ENCODE measurements at regions not wholly inside any gene's neighbourhood (a gene's known extent, or its start where the extent isn't known, plus 50 kb on each side); places are given as distances from the start of the nearest gene placed in this dataset.
A peak's percentile ranks its signal among the peaks of the same experiment; 100 is the strongest.

DNA sequence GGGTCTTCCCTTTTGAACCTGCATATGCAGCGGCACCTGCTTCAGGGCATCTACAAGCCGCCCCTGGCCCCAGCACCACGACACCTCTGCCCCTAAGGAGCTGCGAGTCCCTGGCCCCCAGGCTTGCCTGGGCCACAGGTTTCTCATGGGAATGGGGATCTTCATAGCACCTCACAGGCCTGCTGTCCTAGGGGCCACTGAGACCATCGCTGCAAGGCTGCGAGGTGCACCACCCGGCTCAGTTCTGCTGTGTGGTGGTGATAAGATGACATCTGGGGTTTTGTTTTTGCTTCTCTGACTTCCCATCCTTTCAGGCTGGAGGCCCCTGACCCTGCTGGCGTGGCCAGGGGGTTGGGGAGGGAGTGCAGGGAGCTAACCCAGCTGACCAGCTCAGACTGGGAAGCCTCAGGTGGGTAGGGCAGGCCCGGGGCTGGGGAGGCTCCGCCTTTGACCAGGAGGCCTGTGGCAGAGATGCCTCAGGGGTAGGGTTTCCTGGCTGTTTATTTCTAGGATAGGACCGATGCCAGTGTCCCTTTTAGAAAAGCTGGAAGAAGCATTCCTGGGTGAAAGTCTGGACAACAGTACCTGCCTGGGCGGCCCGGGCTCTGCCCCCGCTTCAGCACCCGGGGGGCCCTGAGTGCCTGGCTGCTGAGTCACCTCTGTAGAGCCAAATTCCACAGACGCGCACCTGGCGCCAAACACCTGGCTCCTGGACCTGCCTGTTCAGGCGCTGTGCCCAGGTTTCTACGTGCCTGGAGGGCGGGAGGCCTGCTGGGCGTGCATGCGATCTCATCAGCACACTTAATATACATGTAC is 264.7 kb downstream of the DLL1 start:
- TF ChIP-seq, protein P1, sequence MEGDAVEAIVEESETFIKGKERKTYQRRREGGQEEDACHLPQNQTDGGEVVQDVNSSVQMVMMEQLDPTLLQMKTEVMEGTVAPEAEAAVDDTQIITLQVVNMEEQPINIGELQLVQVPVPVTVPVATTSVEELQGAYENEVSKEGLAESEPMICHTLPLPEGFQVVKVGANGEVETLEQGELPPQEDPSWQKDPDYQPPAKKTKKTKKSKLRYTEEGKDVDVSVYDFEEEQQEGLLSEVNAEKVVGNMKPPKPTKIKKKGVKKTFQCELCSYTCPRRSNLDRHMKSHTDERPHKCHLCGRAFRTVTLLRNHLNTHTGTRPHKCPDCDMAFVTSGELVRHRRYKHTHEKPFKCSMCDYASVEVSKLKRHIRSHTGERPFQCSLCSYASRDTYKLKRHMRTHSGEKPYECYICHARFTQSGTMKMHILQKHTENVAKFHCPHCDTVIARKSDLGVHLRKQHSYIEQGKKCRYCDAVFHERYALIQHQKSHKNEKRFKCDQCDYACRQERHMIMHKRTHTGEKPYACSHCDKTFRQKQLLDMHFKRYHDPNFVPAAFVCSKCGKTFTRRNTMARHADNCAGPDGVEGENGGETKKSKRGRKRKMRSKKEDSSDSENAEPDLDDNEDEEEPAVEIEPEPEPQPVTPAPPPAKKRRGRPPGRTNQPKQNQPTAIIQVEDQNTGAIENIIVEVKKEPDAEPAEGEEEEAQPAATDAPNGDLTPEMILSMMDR (IDR thresholded peaks at IDR 0.05): no peak
- H3K9ac ChIP-seq (ENCODE audit: low read depth in 2 of 2, low read length in 2 of 2): no peak overlapping the region
- peaks cover 18% of the 10 kb centered on the region for H3K4me1 ChIP-seq
- H3K9me3 ChIP-seq: no peaks in the 10 kb centered on the region
- peaks cover 11% of the 10 kb centered on the region for H3K27me3 ChIP-seq
- peak; percentile 45 for DNase-seq
- no peak overlapping the region for H3K27ac ChIP-seq
- intact Hi-C loops (cut with DNase I): no loop called here
- H3K36me3 ChIP-seq: no peaks in the 10 kb centered on the region
- no peak overlapping the region for H3K4me3 ChIP-seq

DNA sequence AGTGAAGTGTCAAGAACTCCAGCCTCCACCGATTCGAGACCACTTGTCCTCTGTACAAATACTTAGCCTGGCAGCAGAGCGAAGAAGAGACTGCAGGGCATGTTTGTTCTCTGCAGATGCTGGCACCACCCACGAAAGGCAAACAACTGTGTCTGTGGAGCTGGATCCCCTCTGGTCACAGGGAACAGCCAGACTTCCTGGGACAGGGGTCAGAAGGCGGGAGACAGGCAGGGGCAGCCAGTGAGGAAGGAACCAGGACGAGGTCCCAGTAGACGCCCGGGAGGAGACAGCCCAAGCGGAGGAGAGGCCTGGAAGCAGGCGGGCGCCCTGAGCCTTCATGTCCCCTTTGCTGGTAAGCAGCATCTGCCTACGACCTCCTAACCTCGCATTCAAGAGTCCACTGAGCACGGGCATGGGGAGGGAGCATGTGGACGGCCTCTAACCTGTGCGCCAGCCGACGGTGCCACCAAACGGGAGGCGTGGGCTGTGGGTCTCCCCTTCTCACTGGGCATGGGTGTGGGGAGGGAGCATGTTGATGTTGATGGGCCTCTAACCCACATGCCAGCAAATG is 265.5 kb downstream of the DLL1 start:
- H3K4me3 ChIP-seq: no peak overlapping the region
- H3K27ac ChIP-seq: no peak overlapping the region
- TF ChIP-seq, protein P1 (IDR thresholded peaks at IDR 0.05): no peak
- peaks cover 11% of the 10 kb centered on the region for H3K27me3 ChIP-seq
- no peaks in the 10 kb centered on the region for H3K36me3 ChIP-seq
- H3K9me3 ChIP-seq: no peaks in the 10 kb centered on the region
- peaks cover 11% of the 10 kb centered on the region for H3K4me1 ChIP-seq
- no peak for DNase-seq
- no peak overlapping the region for H3K9ac ChIP-seq (ENCODE audit: low read depth in 2 of 2, low read length in 2 of 2)
- intact Hi-C loops (cut with DNase I): no loop called here

- TF ChIP-seq, protein P1 (IDR thresholded peaks at IDR 0.05): no peak
- no peaks in the 10 kb centered on the region for H3K36me3 ChIP-seq
- DNase-seq: peak; percentile 50
- H3K27ac ChIP-seq: no peak overlapping the region
- no peaks in the 10 kb centered on the region for H3K9me3 ChIP-seq
- intact Hi-C loops (cut with DNase I): no loop called here
- H3K4me3 ChIP-seq: no peak overlapping the region
- H3K4me1 ChIP-seq: peaks cover 11% of the 10 kb centered on the region
- H3K9ac ChIP-seq (ENCODE audit: low read depth in 2 of 2, low read length in 2 of 2): no peak overlapping the region
- peaks cover 11% of the 10 kb centered on the region for H3K27me3 ChIP-seq
These were observed 265.9 kb downstream of the DLL1 start for GRCh38 chr6:170024940-170025339.

- H3K27ac ChIP-seq: no peak overlapping the region
- H3K9me3 ChIP-seq: no peaks in the 10 kb centered on the region
- H3K36me3 ChIP-seq: no peaks in the 10 kb centered on the region
- peaks cover 11% of the 10 kb centered on the region for H3K27me3 ChIP-seq
- TF ChIP-seq, protein P1 (IDR thresholded peaks at IDR 0.05): no peak
- DNase-seq: no peak
- H3K4me1 ChIP-seq: peaks cover 11% of the 10 kb centered on the region
- intact Hi-C loops (cut with DNase I): no loop called here
- no peak overlapping the region for H3K4me3 ChIP-seq
- no peak overlapping the region for H3K9ac ChIP-seq (ENCODE audit: low read depth in 2 of 2, low read length in 2 of 2)
These were observed 267.0 kb downstream of the DLL1 start for GRCh38 chr6:170023620-170024521.

GRCh38 chr6:170022827-170023619 is 267.9 kb downstream of the DLL1 start:
- no peak overlapping the region for H3K4me3 ChIP-seq

More at GRCh38 chr6:170022827-170023619, 267.9 kb downstream of the DLL1 start:
- H3K9me3 ChIP-seq: no peaks in the 10 kb centered on the region
- H3K4me1 ChIP-seq: peaks cover 11% of the 10 kb centered on the region
- H3K9ac ChIP-seq (ENCODE audit: low read depth in 2 of 2, low read length in 2 of 2): no peak overlapping the region
- peaks cover 11% of the 10 kb centered on the region for H3K27me3 ChIP-seq
- H3K36me3 ChIP-seq: no peaks in the 10 kb centered on the region
- intact Hi-C loops (cut with DNase I): no loop called here
- TF ChIP-seq, protein P1 (IDR thresholded peaks at IDR 0.05): no peak
- no peak overlapping the region for H3K27ac ChIP-seq
- DNase-seq: no peak

Measured in colonic mucosa (tissue), 4 donors.